Right lobe of liver (tissue), 6 donors: ENCODE measurements at regions not wholly inside any gene's neighbourhood (a gene's known extent, or its start where the extent isn't known, plus 50 kb on each side); places are given as distances from the start of the nearest gene placed in this dataset.

Experiments
- ATAC-seq, 4 donors: fragments of 200-7000 bp; cut with Tn5 transposase; one replicate each; pipeline ENCODE4 v1.9.1; 2020; ENCODE audit warnings: mild to moderate bottlenecking in 4 of 4, moderate library complexity in 4 of 4
- DNase-seq, 3 donors: peaks; one replicate each; pipeline ENCODE4 v3.0.0-alpha.2; 2020
- H3K27ac ChIP-seq, 3 donors: fragments of 200-600 bp; one replicate each; pipeline ENCODE4 v1.8.0; 2022
- H3K27me3 ChIP-seq, 2 donors: fragments of 200-600 bp; one replicate each; pipeline ENCODE4 v1.8.0; 2022
- H3K36me3 ChIP-seq, 4 donors: fragments of 200-600 bp; sonication (generic) in 1 of 4; one replicate each; pipeline versions ENCODE4 v1.5.1 to v1.8.0; 2017 to 2022; ENCODE audit warnings: control low read depth in 1 of 4
- H3K4me1 ChIP-seq, 4 donors: fragments of 200-600 bp; sonication (generic) in 1 of 4; one replicate each; pipeline versions ENCODE4 v1.5.1 to v1.8.0; 2017 to 2022; ENCODE audit warnings: control low read depth in 1 of 4
- H3K4me3 ChIP-seq, 3 donors: fragments of 200-600 bp; one replicate each; pipeline ENCODE4 v1.8.0; 2022
- H3K9me3 ChIP-seq, 4 donors: fragments of 200-600 bp; sonication (generic) in 1 of 4; one replicate each; pipeline versions ENCODE4 v1.5.1 to v1.8.0; 2017 to 2022; ENCODE audit warnings: control low read depth in 1 of 4
- POLR2A ChIP-seq: fragments of 450-650 bp; IDR thresholded peaks from one replicate; pipeline ENCODE4 v1.6.1; 2017; ENCODE audit warnings: antibody characterized with exemption, mild to moderate bottlenecking
- WGBS: methylation state at CpG from one replicate; pipeline ENCODE4 v1.1.6; 2018; ENCODE audit warnings: low coverage, low lambda C conversion rate; ENCODE audit not compliant: insufficient coverage; ENCODE audit errors: missing lambda C conversion rate; 5-methylcytosine and 5-hydroxymethylcytosine counted together
- intact Hi-C, 2 donors: fragments of 100-400 bp; cut with DNase I; formaldehyde crosslinking; loops; one replicate each; pipeline versions ENCODE4 v1.11.2 to v1.14.1; 2022
- TF ChIP-seq, protein P1 (sequence below), 4 donors: fragments of 200-600 bp in 3 of 4; fragments of 450-650 bp in 1 of 4; IDR thresholded peaks; one replicate each; pipeline versions ENCODE4 v1.5.1 to v1.8.0; 2016 to 2022; ENCODE audit warnings: antibody characterized with exemption in 4 of 4, mild to moderate bottlenecking in 2 of 4
- donor health status: DM: no; HTN: yes; CAD: no.
- donor health status: DM: no; HTN: no; CAD: no.
- donor health status: DM: no; HTN: no; CAD: no.
- donor health status: DM: no; HTN: yes; CAD: no.
- donor health status: DM: no; HTN: yes; CAD: no.

DNA sequence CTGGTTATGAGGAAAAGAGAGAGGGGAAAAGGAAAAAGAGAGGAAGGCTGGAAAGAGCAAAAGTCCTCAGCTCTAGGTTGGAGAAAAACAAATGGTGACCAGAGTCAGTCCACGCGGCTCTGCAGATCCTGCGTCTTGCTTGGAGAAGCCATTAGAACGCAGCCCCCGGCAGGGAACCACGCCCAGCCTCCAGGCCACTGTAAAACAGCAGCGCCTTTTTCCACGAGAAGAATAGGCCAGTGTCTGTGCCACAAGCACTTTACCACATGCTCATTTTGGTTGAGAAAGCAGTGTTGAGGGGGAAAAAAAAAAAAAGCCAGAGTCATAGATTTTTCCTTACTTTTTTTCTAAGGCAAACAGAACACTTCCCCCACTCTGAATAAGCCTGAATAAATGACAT is 846.9 kb upstream of the ADAMTS5 start:
- intact Hi-C loops = no loop called here
- DNase-seq (no peak), ATAC-seq (no peak)
- WGBS = 70% methylated on average over 8 of the region's 8 CpGs
- TF ChIP-seq, protein P1, sequence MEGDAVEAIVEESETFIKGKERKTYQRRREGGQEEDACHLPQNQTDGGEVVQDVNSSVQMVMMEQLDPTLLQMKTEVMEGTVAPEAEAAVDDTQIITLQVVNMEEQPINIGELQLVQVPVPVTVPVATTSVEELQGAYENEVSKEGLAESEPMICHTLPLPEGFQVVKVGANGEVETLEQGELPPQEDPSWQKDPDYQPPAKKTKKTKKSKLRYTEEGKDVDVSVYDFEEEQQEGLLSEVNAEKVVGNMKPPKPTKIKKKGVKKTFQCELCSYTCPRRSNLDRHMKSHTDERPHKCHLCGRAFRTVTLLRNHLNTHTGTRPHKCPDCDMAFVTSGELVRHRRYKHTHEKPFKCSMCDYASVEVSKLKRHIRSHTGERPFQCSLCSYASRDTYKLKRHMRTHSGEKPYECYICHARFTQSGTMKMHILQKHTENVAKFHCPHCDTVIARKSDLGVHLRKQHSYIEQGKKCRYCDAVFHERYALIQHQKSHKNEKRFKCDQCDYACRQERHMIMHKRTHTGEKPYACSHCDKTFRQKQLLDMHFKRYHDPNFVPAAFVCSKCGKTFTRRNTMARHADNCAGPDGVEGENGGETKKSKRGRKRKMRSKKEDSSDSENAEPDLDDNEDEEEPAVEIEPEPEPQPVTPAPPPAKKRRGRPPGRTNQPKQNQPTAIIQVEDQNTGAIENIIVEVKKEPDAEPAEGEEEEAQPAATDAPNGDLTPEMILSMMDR (IDR thresholded peaks at IDR 0.05) = no peak
- TF ChIP-seq POLR2A = no peak
- Histone ChIP-seq H3K27me3 (no peaks in the 10 kb centered on the region), H3K27ac (no peak overlapping the region), H3K36me3 (no peaks in the 10 kb centered on the region), H3K4me1 (no peaks in the 10 kb centered on the region), H3K4me3 (no peak overlapping the region), H3K9me3 (no peaks in the 10 kb centered on the region)

DNA sequence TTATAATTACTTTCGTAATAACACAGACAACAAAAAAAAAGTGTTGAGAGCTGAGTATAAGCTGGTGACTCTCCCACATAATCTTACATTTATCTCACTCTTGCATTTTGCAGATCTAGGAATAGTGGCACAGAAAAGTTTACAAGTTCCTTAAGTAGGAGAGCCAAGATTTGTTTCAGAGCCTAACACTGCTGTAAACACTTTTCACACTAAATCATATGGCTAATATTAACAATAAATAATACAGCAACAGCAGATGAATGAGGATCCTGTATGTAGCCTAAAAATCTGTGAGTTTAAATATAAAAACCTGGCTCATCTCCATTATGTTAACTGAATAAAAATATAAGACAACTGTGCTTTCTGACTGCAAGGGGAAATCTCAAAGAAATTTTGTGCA is 846.5 kb upstream of the ADAMTS5 start:
- H3K27ac ChIP-seq = no peak overlapping the region
- no peaks in the 10 kb centered on the region for H3K27me3 ChIP-seq
- DNase-seq (no peak), ATAC-seq (no peak)
- H3K4me3 ChIP-seq = no peak overlapping the region
- H3K9me3 ChIP-seq = no peaks in the 10 kb centered on the region
- 72% methylated on average over 1 of the region's 1 CpG for WGBS
- H3K4me1 ChIP-seq = no peaks in the 10 kb centered on the region
- H3K36me3 ChIP-seq = no peaks in the 10 kb centered on the region
- intact Hi-C loops = no loop called here
- no peak for TF ChIP-seq POLR2A
- TF ChIP-seq, protein P1 (IDR thresholded peaks at IDR 0.05) = no peak

DNA sequence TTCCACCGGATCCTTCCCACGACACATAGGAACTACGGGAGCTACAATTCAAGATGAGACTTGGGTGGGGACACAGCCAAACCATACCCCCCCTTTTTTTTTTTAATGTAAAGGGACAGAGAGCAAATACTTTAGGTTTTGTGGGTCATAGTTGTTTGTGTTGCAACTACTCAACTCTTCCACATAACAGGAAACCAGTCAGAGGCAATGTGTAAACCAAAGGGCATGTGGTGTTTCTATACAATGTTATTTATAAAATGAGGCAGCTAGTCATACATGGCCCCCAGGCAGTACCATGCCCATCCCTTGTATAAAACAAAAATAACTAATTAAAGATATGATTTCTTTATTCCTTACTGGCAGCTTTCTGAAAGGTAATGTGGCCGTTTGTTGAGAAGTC is 845.4 kb upstream of the ADAMTS5 start:
- TF ChIP-seq, protein P1 (IDR thresholded peaks at IDR 0.05) = no peak
- no peak for TF ChIP-seq POLR2A
- H3K36me3 ChIP-seq = no peaks in the 10 kb centered on the region
- no peak overlapping the region for H3K4me3 ChIP-seq
- no peak overlapping the region for H3K27ac ChIP-seq
- H3K27me3 ChIP-seq = no peaks in the 10 kb centered on the region
- H3K9me3 ChIP-seq = no peaks in the 10 kb centered on the region
- DNase-seq (no peak), ATAC-seq (no peak)
- no peaks in the 10 kb centered on the region for H3K4me1 ChIP-seq
- intact Hi-C loops = no loop called here
- 84% methylated on average over 4 of the region's 4 CpGs for whole genome bisulfite sequencing

DNA sequence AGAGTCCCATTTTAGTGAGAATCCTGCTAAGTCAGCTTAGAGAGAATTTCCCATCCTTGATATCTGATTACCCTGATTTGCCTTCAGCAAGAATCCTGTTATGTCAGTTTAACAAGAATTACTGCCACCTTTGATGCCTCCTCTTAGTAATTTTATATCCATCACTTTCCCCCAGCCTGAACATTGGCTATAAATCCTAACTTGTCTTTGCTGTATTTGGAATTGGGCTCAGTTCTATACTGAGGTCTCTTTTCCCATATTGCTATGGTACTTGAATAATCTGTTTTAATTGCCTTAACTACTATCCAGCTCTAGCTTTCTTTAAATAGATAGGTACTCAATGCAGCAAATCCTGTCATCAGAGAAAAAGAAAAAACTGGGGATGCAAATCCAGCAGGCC is 842.0 kb upstream of the ADAMTS5 start:
- ATAC-seq (no peak), DNase-seq (no peak)
- H3K27me3 ChIP-seq = no peaks in the 10 kb centered on the region
- H3K27ac ChIP-seq = no peak overlapping the region
- no peak overlapping the region for H3K4me3 ChIP-seq
- intact Hi-C loops = no loop called here
- H3K36me3 ChIP-seq = no peaks in the 10 kb centered on the region
- H3K9me3 ChIP-seq = no peaks in the 10 kb centered on the region
- TF ChIP-seq, protein P1 (IDR thresholded peaks at IDR 0.05) = no peak
- TF ChIP-seq POLR2A = no peak
- H3K4me1 ChIP-seq = no peaks in the 10 kb centered on the region

DNA sequence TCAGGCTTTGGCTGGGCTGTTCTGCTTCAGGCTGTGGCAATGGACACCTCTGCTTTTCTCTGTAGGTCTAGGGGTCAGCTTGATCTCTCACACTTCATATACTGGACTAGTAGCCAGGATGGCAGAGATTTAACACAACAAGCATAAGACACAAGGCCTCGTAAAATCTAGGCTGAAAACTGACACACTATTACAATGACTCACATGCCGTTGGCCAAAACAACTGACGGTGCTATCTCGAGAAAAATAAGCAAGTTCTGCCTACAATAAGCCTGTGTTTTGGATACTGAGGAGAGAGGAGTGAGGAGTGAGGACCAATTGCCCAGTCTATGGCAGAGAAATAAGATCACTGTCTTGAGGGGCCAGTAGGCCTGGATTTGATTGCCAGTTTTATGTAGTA is 840.7 kb upstream of the ADAMTS5 start:
- no peaks in the 10 kb centered on the region for H3K4me1 ChIP-seq
- 74% methylated on average over 3 of the region's 4 CpGs for WGBS
- H3K27ac ChIP-seq = no peak overlapping the region
- H3K36me3 ChIP-seq = no peaks in the 10 kb centered on the region
- H3K9me3 ChIP-seq = no peaks in the 10 kb centered on the region
- ATAC-seq (no peak), DNase-seq (no peak)
- no peaks in the 10 kb centered on the region for H3K27me3 ChIP-seq
- no peak for TF ChIP-seq POLR2A
- TF ChIP-seq, protein P1 (IDR thresholded peaks at IDR 0.05) = no peak
- H3K4me3 ChIP-seq = no peak overlapping the region
- intact Hi-C loops = no loop called here
